SIG-M5 treated with dmso at 0.1 percent for 504 hours (cell line): ENCODE measurements at regions not wholly inside any gene's neighbourhood (a gene's known extent, or its start where the extent isn't known, plus 50 kb on each side); places are given as distances from the start of the nearest gene placed in this dataset.

Source experiments
- DNase-seq: peaks from one replicate; lab custom pipeline; 2025; ENCODE audit not compliant: unreplicated experiment; lab: John Stamatoyannopoulos, UW

DNA sequence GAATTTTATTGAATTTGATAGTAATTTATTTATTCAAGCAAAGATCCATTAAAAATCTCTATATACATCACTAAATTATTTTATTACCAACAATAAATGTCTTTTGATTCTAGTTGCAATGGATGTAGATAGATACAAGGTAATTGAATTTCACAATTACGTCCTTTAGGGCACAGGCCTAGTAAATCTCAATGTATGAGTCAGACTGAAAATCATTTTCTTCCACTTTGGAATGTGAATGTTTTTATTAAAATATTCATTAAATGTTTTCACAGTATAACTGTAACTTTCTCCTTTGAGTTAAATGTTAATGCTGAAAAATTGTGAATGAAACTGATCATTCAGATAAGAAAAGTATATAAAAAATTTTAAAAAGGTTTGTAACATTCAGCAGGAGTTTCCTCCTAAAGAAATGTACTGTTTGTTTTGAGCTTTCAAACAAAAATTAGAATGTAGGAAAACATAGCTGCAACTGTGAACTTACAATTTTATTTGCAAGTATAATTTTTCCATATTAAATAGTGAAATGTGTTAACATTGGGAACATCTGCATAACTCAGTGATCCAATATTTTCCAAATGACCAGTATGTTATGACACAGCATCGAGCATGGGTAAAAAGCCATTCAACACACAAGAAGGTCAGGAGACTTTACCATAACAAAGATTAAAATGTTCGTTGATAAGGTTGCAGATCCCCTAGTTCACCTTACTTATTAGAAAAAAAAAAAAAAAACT is 663.7 kb downstream of the METTL4 start:
- no peak for DNase-seq

DNA sequence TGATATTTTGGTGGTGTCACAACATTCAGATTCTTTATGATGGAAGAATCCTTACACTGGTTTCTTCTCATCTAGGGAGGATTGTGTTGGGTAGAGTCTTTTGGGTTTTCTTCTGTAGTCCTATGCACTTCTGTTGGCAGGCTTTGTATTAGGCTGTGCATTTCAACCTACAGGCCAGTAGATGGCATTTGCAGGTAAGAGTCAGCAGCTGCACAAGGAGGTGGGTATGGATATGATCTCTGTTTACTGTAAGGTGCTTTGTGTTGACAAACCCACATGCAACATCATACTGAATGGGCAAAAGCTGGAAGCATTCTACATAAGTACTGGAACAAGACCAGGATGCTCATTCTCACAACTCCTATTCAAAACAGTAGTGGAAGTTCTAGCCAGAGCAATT is 656.8 kb downstream of the METTL4 start:
- DNase-seq: peak; percentile 19

DNA sequence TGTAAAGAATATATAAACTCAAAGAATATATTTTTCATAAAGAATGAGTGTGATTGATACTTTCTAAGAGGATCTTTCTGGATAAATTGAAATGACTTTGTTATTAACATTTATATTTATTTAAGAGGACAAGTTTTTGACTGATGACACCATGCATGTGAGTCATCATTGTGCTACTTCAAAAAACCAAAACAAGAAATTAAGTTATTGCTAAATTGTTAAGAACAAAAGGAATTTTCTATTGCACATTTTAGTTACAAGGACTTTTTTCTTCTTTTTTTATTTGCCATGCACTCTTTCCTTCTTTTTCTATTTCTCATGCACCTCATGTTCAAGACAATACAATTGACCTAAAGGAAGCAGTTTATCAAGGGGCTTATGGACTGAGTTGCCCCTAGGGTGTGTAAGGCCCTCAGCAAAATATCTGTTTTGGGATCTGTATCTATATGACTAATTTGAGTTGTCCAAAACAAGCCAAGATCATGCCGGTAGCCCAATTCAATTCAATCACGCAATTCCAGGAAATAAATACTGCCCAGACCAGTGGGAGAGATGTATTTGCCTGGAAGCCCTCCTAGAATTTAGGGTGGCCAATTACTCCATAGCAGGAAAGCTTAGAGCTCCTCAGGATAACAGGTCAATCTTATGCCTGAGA is 654.3 kb downstream of the METTL4 start:
- no peak for DNase-seq

DNA sequence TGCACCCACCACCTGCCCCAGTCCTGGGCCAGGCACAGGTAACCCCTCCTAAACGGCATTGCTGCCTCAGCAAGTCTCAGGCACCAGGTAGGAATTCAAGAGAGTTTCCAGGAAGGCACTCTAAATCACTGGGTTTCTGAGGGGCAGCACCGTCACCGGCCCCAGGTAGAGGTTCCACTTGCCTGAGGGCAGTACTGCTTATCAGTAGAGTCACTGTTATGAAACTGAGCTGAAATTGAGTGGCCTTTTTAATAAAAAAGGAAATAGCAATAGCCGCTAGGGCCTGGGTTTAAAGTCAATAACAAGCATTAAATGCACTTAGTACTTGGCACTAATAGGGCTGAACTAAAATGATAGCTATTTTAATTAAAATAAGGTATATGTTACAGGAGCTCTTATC is 653.7 kb downstream of the METTL4 start:
- DNase-seq: no peak

DNA sequence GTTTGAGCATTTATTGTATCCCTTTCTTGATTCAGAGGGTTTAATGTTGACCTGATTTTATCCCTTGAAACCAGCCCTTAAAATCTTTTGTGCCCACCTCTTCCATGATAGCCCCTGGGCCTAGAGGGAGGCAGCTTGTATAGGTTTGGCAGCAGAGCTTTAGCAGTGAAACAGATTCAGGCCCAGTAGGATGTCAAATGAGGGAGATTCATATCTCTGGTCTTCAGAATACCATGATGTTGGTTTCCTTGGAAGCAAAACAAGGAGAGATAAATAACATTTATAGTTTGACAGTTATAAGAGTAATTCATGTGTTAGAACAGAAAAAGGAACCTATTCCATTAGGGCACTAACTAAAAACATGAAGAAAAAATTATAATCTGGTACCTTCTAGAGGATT is 649.2 kb downstream of the METTL4 start:
- DNase-seq: no peak

DNA sequence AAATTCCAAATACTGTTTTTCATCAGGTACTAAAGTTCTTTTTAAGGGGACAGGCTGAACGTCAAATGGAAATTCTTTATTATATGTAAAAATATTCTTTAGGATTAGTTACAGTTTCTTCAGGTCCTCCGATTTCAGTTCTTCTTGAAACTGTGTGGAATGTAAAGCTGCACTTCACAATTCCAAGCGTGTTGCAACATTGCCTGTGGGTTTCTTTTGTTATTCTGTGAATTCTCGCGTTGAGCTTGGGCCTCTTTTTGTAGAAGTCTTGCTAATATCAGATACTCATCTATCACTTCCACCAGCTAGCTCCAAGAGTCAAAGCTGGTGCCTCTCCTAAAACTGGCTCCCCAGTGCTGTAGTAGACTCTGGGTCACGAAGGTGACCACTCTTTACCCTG is 642.6 kb downstream of the METTL4 start:
- DNase-seq: no peak

DNA sequence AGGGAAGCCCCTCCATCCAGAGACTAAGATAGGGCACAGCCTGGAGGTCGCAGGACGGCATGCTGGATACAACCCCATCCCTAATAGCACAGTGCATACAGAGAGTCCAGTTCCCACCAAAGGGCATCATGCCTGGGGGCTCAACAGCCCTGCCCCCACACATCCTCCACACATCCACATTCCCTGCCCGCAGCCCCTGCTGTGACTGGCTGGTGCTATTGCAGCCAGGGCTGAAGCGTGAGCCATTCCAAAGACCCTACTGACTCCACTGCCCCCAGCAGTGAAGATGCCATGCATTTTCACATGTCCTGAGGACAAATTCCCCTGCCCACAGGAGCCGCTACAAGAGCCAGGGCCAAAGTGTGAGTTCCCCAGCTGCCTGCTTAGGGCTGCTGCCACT is 641.6 kb downstream of the METTL4 start:
- no peak for DNase-seq

DNA sequence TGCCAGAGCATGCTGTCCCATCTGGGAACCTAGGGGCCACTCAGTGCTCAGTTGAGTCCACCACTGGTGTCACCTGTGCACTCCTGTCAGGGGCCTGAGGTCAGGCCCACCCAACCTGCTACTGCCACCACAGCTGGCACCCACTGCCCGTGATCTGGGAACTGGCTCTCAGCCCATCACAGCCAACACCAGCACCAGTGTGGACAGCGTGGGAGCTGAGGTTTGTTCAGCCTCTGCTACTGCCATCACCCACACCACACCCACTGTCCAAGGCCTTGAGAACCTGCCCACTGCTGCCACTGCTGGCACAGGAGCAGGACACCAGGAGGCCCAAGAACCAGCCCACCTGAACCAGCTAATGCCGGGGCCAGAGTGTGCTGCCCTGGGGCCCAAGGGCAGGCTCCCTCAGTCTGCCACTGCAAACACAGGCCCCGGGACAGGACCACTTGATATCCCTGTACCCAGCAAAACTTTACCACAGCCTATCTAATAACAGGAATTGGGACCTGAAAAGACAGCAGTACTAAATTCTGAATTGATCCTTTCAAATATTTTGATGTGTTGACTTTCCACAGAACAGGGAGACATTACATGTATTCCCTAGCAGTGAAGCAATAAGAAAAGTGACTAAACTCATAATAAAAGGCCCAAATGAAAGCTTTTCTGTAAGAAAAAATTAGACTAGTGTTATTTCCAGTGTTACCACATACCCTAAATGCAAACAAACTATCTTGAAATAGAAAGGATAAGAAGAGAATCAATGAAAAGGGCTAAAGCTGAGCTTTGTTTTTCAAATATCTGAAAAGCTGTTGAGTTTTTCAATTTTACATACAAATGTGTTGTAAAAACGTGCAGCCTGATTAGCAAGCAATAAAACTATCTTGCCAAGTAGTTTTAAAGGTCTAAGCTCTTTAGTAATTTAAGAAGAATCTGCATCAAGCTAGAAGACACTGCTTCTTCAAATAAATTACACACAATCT is 640.7 kb downstream of the METTL4 start:
- DNase-seq: no peak

DNA sequence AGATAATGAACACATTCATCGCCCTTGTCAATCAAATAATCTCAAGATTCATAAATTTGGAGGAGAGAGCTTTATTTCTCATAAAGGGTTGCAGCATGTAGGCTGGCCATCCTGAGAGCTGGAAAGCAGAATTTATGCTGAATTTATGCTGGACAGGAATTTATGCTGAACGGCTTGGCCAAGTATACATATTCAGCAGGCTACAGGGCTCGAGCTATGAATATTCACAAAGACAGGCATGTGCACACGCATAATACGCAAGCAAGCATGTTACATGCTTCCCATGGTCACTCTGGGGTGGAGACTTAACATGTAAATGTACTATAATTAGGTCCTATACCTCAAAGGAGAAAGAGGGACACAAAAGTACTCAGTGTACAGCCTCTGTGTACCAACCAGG is 618.8 kb downstream of the METTL4 start:
- DNase-seq: no peak

DNA sequence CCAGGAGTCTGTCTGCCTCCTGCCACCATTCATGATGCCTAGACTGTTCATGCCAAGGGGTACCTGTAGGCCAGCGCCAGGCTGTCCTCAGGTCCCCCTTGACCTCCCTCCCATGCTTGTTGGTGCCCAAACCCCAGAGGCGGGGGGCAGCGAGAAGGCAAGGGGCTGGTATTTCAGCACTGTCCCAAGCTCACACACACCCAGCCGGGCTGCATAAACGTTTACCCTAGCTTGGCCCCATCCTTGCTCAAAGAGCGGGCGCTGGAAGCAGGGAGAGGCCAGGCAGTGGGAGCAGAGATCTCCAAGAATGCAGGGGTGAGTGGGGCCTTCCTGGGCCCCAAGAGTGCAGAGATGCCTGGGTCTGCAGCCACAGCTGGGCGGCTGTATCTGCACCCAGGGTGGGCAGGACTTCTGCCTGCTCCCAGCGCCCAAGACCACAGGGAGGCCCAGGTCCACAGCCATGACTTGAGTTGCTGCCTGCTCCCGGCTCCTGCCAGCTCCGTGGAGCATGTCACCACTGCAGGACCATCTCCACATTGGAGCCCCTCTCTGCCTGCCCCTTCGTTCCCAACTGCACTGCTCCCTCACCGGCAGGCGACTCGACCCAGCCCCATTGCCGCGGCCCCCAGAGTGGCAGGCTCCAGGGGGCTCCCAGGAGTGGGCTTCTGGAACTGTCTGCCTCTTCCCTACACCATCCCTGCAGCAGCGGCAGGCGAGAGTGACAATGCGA is 616.6 kb downstream of the METTL4 start:
- DNase-seq: no peak

DNA sequence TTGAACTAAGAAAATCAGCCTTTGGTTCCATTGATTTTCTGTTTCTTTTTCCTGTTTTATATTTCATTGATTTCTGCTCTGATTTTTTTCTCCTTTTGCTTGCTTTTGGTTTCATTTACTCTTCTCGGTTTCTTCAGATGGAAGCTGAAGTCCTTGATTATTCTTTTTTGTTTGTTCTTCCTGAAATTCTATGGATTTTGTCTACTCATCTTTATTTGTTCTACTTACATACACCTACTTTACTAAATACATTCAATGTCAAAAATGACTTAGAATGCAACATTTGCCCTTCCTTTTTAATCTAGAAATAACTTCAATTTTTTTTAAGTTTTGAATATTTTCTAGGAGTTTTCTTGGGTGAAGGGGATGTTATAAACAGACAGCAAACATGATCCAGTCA is 612.5 kb downstream of the METTL4 start:
- DNase-seq: no peak

DNA sequence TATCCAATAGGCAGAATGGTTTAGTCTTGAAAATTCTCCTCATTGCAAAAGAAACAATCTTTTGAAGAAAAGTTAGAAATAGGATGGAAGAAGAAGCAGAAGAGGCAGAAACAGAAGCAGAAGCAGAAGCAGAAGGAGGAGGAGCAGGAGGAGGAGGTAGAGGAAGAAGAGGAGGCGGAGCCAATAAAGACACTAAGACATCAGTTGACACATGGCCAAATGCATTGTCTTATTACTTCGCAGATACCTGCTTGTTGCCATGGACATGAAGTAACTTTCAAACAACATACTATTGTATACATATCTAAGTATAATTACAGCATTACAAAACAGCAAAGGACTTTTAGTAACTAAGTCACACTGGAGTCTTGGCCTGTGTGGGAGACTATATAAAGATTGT is 606.3 kb downstream of the METTL4 start:
- no peak for DNase-seq

DNA sequence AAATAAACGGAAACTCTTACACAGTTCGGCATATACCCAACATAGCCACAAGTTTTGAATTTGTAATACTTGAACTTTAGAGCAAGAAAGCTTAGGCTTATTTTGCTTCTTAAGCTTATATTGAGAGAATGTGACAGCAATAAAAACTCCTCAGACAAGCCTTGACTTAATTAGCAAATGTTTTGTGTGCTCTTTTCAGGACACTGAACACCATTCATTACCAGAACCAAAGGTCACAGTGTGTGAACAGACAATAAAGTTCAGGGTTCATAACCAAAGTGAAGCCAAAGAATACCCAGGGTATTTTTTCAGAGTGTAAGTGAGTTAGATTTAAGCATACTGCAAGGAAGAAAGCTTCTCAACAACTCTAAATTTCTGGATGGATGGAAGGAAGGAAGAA is 605.8 kb downstream of the METTL4 start:
- no peak for DNase-seq

DNA sequence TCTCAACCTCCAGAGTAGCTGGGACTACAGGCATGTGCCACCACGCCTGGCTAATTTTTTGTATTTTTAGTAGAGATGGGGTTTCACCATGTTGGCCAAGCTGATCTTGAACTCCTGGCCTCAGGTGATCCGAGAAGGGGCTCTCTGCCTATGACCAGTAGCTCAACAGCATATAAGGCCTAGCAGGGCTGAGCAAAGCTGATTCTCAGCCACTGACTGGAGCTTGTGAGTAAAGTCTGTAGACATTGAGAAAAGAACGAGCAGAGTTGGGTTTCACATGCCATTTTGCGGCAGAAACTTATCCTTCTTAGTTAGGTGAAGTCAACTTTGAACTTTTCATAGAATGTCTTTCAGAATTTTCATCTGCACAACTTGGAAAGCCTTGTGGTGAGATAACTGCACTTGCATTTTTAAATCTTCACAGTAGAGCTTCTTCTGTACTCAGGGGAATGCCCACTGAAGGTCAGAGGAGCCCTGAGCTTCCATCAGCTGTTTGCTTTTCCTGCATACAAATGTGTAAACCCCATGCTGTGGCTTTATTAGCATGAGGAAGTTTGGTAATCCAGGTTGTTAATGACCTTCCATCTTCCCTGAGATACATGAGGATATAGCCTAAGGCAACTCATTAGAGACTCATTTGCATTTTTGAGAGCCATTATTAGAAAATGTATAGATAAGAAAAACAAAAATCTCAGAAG is 602.4 kb downstream of the METTL4 start:
- no peak for DNase-seq

DNA sequence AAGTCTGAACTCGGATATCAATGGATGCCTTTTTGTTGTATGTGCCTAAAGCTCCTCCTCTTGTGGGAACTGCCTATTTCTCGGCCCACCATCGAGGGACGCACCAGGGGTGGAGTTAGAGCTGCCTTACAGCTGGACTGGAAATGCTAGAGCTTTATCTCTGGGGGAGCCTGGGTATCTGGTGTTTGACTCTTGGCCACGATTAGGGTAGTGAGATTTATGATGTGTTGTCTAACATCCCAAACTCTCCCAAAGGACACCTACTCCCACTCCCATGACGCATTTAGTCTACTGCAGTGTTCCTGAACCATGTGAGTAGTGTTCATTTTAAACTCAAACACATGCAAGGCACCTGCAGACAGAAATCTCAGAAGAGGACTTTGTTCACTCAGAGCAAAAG is 594.8 kb downstream of the METTL4 start:
- no peak for DNase-seq

DNA sequence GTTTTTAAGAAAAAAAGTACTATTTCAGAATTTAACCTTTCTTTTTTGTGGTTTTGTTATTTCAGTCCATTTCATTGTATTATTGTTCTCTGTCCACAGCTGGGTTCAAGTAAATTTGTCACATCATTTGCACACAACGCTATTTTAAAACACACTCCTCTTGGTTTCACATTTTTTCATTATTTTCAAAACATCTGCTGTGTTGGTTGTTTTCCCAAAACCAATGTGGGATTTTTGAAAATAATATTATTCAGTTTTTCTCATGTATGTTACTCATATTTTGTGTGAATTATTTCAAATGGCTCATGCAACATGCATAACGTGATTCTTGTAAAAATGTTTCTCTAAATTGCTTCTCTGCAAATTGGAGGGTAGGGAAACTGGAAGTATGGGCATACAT is 589.2 kb downstream of the METTL4 start:
- no peak for DNase-seq

DNA sequence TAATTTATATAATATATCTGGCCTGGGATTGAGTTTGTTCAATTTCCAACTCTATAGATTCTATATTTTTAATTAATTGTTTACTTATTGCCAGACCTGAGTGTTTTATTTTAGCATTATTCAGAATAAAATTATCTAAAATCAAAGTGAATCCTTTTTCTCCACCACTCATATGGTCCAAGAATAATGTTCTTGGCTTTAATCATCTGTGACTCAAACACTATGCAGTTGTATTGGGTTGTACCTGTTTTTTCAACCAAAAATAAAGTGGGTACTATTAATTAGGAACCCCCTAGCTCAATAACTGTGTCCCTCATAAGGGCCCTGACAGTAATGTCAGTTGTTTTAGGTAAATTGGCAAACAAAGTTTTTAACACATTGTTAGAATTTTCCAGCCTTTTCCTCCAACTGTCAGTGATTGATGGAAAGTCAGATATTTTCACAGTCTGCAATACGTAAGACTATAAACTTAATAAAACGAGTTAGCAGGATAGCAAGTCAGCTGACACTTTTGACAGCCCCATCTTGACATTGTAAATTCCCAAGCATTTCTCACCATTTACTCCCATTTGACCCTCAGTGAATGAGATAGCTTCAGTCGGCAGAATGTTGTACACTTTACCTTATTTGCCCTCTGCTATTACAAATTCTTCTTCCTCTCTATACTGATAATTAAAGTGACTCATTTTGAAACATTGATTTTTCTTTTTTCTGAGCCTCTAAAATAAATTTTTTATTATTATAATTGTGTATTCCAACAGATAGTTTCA is 587.4 kb downstream of the METTL4 start:
- no peak for DNase-seq

DNA sequence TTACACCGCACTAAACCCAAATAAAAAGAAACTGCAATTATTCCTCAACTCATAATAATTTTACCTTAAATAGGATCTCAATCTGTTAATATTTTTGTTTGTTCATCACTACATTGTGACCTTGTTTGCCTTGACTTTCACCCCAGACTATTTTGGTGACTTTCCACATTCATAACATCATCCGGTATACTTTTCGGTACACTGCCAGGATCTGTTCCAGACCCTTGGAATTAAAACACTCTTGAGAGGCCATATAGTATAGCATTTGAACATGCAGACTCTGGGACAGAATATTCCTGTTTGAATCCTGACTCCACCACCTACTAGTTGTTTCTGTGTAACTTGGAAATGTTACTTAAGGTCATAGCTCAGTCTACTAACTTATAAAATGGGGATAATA is 577.4 kb downstream of the METTL4 start:
- DNase-seq: no peak

DNA sequence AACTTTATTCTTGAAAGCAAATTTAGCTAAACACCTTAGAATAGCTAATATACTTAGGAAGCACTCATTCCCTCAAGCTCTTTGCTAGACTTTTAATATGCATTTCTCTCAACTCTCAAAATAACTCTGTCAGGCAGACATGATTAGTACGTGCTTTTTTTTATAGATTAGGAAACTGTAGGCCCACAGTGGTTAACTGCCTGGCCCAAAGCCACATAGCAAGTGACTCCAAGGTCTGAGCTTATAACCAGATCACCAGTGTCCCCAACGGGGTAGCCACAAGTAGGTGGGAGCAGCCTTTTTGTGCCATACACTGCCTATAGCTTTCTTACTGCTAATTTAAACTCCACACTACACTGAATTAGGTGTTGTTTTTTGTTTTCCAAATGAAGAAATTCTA is 576.8 kb downstream of the METTL4 start:
- no peak for DNase-seq
